HG03108 (cell line): ENCODE measurements at regions not wholly inside any gene's neighbourhood (a gene's known extent, or its start where the extent isn't known, plus 50 kb on each side); places are given as distances from the start of the nearest gene placed in this dataset.

Experiments used
- ATAC-seq: cut with Tn5 transposase; IDR thresholded peaks from one replicate; pipeline ENCODE4 v1.9.1; 2021; ENCODE audit warnings: moderate library complexity; ENCODE audit not compliant: unreplicated experiment

DNA sequence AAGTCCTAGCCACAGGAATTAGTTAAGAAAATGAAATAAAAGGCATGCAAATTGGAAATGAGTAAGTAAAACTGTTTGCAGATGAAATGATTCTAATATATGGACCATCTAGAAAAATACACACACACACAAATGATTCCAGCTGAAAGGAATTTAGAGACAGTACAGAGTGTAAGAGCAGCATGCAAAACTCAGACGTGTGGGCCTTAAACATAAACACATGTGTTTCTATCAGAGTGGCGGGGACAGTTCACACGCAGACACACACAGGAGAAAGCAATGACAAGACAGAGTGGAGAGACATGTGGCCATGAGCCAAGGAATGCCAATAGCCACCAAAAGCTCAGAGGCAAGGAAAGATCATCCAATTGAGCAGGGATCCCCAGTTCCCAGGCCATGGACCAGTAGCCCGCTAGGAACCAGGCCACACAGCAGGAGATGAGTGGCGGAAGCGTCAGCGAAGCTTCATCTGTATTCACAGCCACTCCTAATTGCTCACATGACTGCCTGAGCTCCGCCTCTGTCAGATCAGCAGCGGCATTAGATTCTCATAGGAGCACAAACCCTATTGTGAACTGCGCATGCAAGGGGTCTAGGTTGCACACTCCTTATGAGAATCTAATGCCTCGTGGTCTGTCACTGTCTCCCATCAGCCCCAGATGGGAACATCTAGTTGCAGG is 155.4 kb downstream of the ARL4C start:
- ATAC-seq: no peak

- no peak for ATAC-seq
Measured at GRCh38 chr2:234339501-234339900, 157.4 kb downstream of the ARL4C start.

GRCh38 chr2:234339011-234339410 is 157.9 kb downstream of the ARL4C start:
- ATAC-seq: no peak

GRCh38 chr2:234335661-234336228 is 161.1 kb downstream of the ARL4C start:
- no peak for ATAC-seq

- no peak for ATAC-seq
Measured at GRCh38 chr2:234334756-234335155, 162.1 kb downstream of the ARL4C start.

- ATAC-seq: no peak
Measured at GRCh38 chr2:234334151-234334550, 162.7 kb downstream of the ARL4C start.

DNA sequence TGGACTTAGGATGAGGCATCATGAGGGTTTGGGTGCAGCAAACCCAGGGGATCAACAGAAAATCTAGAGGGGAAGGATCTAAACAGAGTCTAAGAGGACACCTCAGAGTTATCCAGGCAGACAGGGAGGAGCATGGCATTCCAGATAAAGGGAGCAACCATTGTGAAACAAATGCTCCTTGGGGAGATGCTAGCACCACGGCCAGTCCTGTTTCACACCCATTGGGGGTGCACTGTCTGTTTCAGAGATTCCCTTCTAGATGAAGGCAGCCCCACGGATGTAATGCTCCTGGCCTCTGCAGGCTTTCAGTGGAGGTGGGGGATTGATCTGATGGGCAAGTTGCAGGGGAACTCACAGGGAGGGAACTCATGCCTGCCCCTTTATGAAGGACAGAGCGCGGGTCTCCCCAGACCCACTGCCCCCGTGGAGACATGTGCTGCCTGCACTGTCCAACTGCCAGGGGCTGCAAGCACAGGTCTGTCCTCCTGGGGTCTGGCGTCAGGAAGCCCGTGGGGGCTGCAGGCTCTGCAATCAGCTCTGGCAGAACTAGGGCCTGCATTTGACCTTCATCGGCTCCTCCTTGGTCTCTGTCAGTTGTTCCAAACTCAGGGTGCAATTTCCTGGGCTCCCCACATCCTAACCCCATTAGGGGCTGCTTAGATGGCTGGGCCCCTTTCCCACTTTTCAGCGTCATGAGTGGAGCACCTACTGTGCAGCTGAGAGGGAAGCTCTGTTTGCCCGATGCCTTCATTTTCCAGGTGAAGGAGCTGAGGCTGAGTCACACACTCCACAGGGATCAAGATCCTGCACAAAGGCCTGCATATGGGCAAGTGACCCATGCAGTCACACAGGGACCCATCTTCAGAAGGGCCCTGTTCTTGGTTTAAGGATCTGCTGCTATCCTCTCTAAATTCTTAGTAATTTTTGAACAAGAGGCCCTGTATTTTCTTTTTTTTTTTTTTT is 163.4 kb downstream of the ARL4C start:
- no peak for ATAC-seq

DNA sequence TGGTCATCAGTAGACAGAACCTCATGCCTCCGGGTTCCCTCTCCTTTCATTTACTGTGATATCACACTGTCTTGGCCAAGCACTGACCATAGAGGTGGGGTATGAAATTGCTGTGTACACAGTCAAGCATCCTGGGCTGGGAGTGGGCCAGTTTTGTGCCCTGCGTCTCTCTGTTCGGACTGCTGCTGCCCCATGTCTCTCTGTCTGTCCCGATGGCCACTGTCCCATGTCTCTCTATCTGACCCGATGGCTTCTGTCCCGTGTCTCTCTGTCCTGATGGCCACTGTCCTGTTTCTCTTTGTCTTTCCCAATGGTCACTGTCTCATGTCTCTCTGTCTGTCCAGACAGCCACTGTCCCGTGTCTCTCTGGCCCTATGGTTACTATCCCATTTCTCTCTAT is 164.9 kb downstream of the ARL4C start:
- no peak for ATAC-seq

DNA sequence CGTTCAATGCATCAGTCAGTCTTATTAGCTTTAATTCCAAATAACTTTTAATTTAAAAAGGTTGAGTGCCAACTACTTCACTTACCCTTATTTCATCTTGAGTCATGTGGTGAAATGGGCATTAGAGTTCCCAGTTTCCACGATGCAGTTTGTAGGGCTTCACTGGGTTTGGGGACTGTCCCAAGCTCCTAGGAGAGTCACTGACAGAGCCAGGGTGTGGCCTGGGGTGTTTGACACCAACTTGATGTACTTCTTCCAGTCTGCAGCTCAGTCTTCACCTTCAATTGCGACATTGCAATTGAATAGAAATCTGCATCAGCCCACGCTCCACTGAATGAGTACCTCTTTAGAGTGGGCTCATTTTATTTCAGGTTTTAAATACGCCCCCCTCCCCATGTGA is 165.3 kb downstream of the ARL4C start:
- ATAC-seq: no peak

DNA sequence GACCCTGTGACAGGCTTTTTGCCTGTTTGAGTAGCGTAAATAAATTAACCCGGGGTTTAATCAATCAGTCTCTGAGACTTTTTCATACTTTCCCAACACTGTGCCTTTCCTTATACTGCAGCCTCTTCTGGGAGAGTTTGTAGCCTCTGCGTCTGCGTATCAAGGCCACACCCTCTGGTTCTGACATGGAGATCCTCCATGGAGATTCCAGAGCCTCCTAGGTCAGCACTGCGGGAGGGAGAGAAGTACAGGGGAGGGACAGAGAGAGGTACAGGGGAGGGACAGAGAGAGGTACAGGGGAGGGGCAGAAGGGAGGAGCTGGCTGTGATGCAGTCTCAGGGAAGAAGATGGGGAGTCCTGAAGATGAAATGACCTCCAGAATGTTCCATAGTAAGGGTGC is 166.0 kb downstream of the ARL4C start:
- no peak for ATAC-seq

- no peak for ATAC-seq
Measured at GRCh38 chr2:234329202-234329960, 167.5 kb downstream of the ARL4C start.

DNA sequence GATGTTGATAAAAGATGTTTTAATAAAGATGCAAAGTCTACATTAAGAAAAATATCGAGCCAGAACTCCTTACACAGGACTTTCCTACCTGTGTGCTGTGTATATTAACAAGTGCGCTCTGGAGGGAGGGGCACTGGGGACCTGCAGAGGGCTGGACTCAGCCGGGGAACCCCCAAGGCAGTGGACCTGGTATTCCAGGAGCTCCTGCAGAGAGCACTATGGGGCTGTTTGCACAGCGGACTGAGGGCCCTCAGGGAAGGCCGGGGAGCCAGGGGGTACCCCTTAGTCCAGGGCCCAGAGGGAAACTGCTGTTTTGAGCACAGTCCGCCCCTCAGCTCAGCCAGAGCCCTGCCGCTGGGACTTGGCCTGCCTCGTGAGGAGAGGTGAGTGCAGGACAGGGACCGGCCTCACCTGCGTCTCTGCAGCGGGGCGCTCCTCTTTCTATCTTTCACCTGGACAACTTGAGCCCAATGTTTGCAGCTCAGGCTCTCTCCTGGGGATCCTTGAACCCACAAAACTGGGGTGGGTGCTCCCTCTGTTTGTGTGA is 168.4 kb downstream of the ARL4C start:
- no peak for ATAC-seq

- no peak for ATAC-seq
Measured at GRCh38 chr2:234326694-234327093, 170.2 kb downstream of the ARL4C start.

DNA sequence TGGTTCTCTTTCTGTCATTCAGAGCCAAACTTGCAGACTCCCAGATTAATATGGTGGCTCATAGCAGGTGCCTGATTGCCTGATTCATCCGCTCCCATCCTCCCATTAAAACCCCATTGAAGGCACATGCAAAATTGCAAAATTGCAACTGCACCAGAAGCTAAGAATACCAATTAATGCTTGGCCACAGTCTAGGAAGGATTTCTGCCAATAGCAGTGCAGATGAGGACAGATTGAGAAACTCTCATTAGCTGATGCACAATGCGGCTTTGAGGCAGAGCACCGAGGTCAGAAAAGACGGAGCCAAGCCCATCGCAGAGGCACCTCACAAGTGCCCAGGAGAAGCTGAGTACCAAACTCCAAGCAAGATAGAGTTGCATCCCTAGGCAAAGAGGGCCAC is 172.8 kb downstream of the ARL4C start:
- no peak for ATAC-seq

- ATAC-seq: no peak
Measured at GRCh38 chr2:234322766-234323465, 174.0 kb downstream of the ARL4C start.

- no peak for ATAC-seq
Measured at GRCh38 chr2:234320066-234320465, 176.8 kb downstream of the ARL4C start.

GRCh38 chr2:234318361-234318760 is 178.5 kb downstream of the ARL4C start:
- ATAC-seq: no peak

GRCh38 chr2:234313558-234313957 is 183.3 kb downstream of the ARL4C start:
- ATAC-seq: no peak

DNA sequence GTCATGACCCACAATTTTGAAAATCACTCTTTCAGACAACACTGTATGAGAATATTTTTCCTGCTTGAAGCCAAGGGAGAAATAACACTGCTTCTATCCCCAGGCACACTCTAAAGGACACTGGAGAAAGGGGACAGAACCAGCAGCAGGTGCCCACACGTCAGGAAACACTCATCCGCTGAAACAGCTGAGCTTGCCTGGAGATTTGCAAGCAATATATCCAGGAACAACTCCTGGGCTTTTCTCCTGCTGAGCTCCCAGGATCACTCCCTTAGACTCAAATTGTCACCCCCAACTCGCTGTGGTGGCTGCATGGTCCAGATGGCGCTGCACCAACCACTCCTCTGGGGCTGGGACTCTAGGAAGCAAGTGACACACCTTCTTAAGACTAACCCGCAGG is 186.7 kb downstream of the ARL4C start:
- no peak for ATAC-seq

DNA sequence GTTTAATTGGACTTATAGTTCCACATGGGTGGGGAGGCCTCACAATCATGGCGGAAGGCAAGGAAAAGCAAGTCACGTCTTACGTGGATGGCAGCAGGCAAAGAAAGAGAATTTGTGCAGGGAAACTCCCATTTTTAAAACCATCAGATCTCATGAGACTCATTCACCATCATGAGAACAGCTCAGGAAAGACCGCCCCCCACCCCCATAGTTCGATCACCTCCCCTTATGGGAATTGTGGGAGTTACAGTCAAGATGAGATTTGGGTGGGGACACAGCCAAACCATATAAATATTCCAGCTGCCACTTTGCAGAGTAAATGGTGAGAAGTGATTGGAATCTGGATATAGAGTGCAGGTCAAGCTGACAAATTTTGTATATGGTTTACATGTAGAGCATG is 187.4 kb downstream of the ARL4C start:
- no peak for ATAC-seq
